ENCODE measurements at regions not wholly inside any gene's neighbourhood (a gene's known extent, or its start where the extent isn't known, plus 50 kb on each side); places are given as distances from the start of the nearest gene placed in this dataset.
A peak's percentile ranks its signal among the peaks of the same experiment; 100 is the strongest.
"Not testable (repeated sequence)": the region's sequence is repeated elsewhere in the genome, so short reads cannot be mapped to it uniquely, and the experiment has no call there.

- H3K9me3 ChIP-seq (ENCODE audit: low read depth, low read length); H4K20me1 ChIP-seq (ENCODE audit: insufficient read depth, low read length); H2AFZ ChIP-seq (ENCODE audit: low read length); H3K27ac ChIP-seq (ENCODE audit: low read depth, low read length); H3K4me3 ChIP-seq (ENCODE audit: insufficient read depth, low read length); H3K4me2 ChIP-seq (ENCODE audit: insufficient read depth, low read length); DNase-seq (ENCODE audit: insufficient read length, low spot score, missing footprints); H3K27me3 ChIP-seq (ENCODE audit: insufficient read depth, low read length); H3K79me2 ChIP-seq (ENCODE audit: insufficient read depth, low read length); H3K36me3 ChIP-seq (ENCODE audit: insufficient read depth, low read length): not testable (repeated sequence)
- peaks cover 15% of the 10 kb centered on the region for H3K4me1 ChIP-seq (ENCODE audit: insufficient read depth, low read length)
These were observed 74.4 kb upstream of the RTN4 start for GRCh38 chr2:55124682-55125081.

- DNase-seq (ENCODE audit: insufficient read length, low spot score, missing footprints): no peak
- Histone ChIP-seq H3K36me3 (ENCODE audit: insufficient read depth, low read length) (no peaks in the 10 kb centered on the region), H4K20me1 (ENCODE audit: insufficient read depth, low read length) (no peaks in the 10 kb centered on the region), H3K4me1 (ENCODE audit: insufficient read depth, low read length) (peaks cover 23% of the 10 kb centered on the region), H3K79me2 (ENCODE audit: insufficient read depth, low read length) (no peaks in the 10 kb centered on the region), H3K27me3 (ENCODE audit: insufficient read depth, low read length) (no peaks in the 10 kb centered on the region), H3K4me2 (ENCODE audit: insufficient read depth, low read length) (no peak overlapping the region), H2AFZ (ENCODE audit: low read length) (no peak overlapping the region), H3K27ac (ENCODE audit: low read depth, low read length) (no peak overlapping the region), H3K4me3 (ENCODE audit: insufficient read depth, low read length) (no peak overlapping the region), H3K9me3 (ENCODE audit: low read depth, low read length) (no peaks in the 10 kb centered on the region)
- TF ChIP-seq CTCF (IDR thresholded peaks at IDR 0.05; ENCODE audit: extremely low read depth, low read depth, low read length): no peak
These were observed 73.6 kb upstream of the RTN4 start for GRCh38 chr2:55123851-55124269.

GRCh38 chr2:55120634-55121359, 70.5 kb upstream of the RTN4 start:
- Histone ChIP-seq H3K79me2 (ENCODE audit: insufficient read depth, low read length) (no peaks in the 10 kb centered on the region), H3K4me1 (ENCODE audit: insufficient read depth, low read length) (peaks cover 33% of the 10 kb centered on the region), H3K4me2 (ENCODE audit: insufficient read depth, low read length) (peak overlapping the region; percentile 24), H3K4me3 (ENCODE audit: insufficient read depth, low read length) (no peak overlapping the region), H3K36me3 (ENCODE audit: insufficient read depth, low read length) (no peaks in the 10 kb centered on the region), H4K20me1 (ENCODE audit: insufficient read depth, low read length) (no peaks in the 10 kb centered on the region), H3K27me3 (ENCODE audit: insufficient read depth, low read length) (no peaks in the 10 kb centered on the region), H2AFZ (ENCODE audit: low read length) (peak overlapping the region; percentile 11), H3K9me3 (ENCODE audit: low read depth, low read length) (no peaks in the 10 kb centered on the region), H3K27ac (ENCODE audit: low read depth, low read length) (peak overlapping the region; percentile 57)
- TF ChIP-seq CTCF (IDR thresholded peaks at IDR 0.05; ENCODE audit: extremely low read depth, low read depth, low read length): no peak
- peak; percentile 42 for DNase-seq (ENCODE audit: insufficient read length, low spot score, missing footprints)

- no peaks in the 10 kb centered on the region for H3K36me3 ChIP-seq (ENCODE audit: insufficient read depth, low read length)
- H2AFZ ChIP-seq (ENCODE audit: low read length): peak overlapping the region; percentile 11
- peak overlapping the region; percentile 57 for H3K27ac ChIP-seq (ENCODE audit: low read depth, low read length)
- DNase-seq (ENCODE audit: insufficient read length, low spot score, missing footprints): peak; percentile 48
- no peaks in the 10 kb centered on the region for H3K27me3 ChIP-seq (ENCODE audit: insufficient read depth, low read length)
- H4K20me1 ChIP-seq (ENCODE audit: insufficient read depth, low read length): no peaks in the 10 kb centered on the region
- H3K4me3 ChIP-seq (ENCODE audit: insufficient read depth, low read length): no peak overlapping the region
- peaks cover 42% of the 10 kb centered on the region for H3K4me1 ChIP-seq (ENCODE audit: insufficient read depth, low read length)
- H3K4me2 ChIP-seq (ENCODE audit: insufficient read depth, low read length): peak overlapping the region; percentile 24
- no peaks in the 10 kb centered on the region for H3K9me3 ChIP-seq (ENCODE audit: low read depth, low read length)
- no peak for TF ChIP-seq CTCF (IDR thresholded peaks at IDR 0.05; ENCODE audit: extremely low read depth, low read depth, low read length)
- no peaks in the 10 kb centered on the region for H3K79me2 ChIP-seq (ENCODE audit: insufficient read depth, low read length)
These were observed 69.6 kb upstream of the RTN4 start for GRCh38 chr2:55119711-55120487.
